Muscle of back (tissue), 3 donors: ENCODE measurements at regions not wholly inside any gene's neighbourhood (a gene's known extent, or its start where the extent isn't known, plus 50 kb on each side); places are given as distances from the start of the nearest gene placed in this dataset.

ENCODE experiments used
- DNase-seq, 3 donors: peaks; one replicate each; pipeline versions ENCODE4 v3.0.0 to v3.0.0-alpha.2; 2013

DNA sequence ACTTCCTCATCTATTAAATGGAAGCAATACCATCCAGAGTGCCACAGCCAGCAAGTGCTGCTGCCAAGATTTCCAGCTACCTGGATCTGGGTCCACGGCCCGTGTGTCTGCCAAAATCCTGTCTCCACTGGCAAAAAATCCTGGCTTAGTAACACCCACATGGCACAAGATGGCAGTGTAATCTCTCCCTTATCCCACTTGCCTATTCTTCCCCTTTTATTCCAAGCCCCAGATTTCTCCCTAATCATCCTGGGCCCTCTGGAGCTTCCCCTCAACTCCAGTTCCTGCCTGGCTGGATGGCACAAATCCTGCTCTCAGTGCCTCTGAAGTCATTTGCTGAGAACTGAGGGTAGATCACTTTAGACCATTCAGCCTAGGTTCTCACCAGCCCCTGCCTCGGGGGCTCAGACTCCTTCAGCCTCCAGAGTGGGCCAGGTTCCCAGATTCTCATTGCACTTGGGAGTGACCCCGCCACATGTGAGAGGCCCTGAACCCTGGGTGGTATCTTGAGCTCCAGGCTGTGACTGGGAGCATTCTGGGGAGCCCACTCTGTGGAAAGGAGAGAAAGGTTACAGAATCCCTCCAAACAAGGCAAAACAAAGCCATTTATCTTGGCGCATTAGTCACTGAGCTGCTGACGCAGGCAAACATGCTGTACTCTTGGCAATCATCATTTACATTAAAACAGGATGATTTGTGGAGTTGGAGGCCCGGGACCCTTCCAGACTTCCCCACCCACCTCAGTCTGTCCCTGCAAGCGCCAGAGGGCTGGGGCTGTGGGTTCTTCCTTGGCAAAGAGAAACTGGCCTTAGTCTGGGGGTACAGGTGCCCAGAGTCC lies 325.8 kb downstream of the DYSF start:
- DNase-seq: peak in 1 of 3 donors; percentile 74

DNA sequence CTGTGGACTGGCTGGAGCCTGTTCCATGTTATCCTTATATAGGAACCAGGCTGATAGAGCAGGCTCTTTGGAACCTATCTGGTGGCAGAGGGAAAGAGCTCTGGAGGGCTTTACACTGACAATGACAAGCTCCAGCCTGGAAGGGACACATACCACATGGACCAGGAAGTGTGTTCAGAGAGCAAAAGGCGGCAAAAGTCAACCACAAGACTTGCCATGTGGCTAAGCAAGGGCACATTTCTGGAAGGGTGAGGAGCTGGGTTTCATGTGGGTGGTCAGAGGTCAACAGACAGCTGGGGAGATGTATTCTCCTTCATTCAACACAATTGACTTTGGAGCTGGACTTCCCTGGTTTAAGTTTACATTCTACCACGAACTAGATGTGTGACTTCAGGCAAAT lies 325.2 kb downstream of the DYSF start:
- DNase-seq: no peak

DNA sequence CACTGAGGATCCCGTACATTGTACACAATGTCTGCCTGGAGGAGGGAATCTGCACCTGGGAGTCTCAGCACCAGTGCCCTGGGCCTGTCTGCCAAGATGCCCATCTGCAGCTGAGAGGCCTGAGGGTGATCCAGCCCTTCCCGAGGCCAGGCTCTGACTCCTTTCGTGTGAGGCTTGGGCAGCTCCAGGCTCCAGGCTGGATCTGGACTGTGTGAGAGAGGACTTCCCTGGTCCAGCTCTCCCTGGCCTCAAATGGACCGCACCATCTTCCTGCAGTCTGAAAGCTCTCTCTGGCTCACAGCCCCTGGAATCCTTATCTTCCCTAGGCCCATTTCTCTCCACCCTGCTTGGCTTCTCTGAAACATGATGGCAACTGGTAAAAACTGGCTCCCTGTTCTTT lies 324.6 kb downstream of the DYSF start:
- DNase-seq: no peak

DNA sequence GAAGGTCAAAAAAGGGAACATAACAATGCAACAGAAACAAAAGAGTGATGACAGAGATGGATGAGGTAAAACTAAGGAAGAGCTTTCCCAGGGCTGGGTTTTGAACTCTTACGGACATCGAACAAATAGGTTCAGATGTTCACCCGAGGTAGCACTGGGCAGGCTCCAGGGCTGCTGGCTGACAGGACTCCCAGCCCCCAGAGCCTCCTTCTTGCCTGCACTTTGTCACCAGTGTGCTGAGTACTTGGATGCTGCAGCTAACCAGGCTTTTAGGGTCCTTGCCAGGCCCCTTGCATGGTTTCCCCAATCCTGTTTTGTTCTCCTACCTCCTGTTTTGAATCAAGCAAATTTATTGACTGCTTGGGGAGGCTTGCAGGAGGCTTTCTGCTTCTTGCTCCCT lies 322.9 kb downstream of the DYSF start:
- DNase-seq: no peak

DNA sequence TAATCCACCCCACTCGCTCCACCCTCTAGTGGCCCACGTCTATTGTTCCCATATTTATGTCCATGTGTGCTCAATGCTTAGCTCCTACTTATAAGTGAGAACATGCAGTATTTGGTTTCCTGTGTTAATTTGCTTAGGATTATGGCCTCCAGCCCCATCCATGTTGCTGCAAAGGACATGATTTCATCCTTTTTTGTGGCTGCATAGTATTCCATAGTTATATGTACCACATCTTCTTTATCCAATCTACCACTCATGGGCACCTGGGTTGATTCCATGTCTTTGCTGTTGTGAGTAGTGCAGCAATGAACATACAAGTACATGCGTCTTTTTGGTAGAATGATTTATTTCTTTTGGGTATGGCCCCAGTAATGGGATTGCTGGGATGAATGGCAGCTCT lies 319.9 kb downstream of the DYSF start:
- DNase-seq: no peak

DNA sequence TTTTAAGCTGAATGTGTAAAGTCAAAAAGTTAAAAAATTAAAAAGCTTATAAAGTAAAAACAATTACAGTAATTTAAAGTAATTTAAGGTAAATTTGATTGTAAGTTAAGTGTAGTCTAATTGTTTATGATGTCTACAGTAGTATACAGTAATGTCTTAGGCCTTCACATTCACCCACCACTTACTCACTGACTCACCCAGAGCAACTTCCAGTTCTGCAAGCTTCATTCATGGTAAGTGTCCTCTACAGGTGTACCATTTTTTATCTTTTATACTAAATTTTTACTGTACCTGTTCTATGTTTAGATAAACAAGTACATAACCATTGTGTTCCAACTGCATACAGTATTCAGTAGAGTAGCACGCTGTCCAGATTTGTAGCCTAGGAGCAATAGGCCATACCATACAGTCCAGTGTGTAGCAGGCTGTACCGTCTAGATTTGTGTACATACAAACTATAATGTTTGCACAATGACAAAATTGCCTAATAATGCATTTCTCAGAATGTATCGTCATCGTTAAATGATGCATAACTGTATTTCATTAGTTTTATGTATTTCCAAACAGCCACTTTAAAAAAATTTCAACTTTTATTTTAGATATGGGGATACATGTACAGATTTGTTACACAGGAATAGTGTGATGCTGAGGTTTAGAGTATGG lies 319.3 kb downstream of the DYSF start:
- DNase-seq: no peak

DNA sequence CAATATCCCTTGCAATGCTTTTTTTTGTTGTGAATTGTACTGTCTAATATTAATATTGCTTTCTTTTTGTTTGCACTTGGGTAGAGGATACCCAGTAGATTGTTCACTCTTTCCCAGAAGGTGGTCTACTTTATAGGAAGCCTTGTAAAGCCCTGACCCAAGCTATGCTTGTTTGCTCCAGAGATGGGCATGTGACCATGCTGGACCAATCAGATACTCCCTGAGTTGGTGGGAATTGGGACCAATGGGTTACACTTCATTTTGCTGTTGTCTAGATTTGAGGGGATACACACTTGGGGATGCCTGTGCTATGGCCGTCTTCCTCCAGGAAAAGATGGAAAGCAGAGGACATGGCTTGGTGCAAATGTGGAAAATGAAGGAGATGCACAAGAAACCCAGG lies 314.3 kb downstream of the DYSF start:
- no peak for DNase-seq

DNA sequence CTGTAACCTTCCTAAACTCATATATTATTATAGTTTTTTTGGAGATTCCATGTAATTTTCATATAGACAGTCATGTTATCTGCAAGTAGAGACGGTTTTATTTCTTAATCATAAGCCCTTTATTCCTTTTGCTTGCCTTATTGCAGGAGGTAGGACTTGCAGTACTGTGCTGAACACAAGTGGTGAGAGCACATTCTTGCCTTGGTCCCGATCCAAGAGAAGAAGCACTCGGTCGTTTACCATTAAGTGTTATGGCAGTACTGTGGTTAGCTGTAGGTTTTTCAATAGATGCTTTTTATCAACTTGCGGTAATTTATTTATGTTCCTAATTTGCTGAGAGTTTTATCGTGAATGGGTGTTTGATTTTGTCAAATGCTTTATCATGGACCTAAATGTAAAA lies 305.7 kb downstream of the DYSF start:
- DNase-seq: no peak

DNA sequence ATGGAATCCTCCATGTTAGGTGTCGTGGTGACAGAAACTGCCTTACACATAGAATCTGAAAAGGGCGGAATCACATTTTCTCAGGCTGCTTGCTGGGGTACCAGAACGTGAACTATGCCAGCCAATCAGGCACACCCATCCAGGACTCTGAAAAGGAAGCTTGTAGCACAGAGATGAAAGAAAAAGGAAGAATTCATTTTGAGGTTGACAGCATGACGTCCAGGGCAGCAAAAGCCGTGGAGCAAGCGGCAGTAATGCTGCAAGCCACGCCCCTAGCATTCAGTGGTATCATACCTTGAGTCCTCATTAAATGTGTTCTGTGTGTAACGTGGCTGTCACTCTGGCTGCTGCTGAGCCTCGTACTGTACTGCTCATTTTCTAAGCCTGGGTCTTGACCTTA lies 304.0 kb downstream of the DYSF start:
- DNase-seq: no peak

DNA sequence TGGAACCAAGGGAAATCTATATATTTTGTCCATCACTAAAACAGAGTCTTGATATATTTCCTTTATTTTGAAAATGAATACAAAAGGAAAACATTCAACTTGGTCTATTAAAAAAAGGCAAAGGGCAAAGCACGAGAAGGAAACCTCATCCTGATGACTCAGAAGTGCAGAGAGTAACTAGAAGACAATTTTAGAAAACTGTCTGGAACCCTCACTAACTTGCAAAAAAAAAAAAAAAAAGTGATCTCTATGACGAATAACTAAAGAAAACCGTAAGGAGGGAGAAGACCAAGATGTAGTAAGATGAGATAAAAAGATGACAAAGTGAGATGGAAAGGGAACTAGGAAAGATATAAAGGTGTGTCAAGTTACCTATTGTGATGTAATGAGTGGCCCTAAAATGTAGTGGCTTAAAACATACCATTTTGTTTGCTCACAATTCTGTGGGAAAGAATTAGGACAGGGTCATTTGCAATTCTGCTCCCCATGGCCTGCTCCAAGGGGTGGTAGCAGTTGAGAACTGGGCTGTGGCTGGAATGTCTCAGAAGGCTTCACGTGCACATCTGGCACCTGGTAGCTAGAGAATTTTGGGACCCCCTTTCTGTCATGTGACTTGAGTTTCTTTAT lies 303.0 kb downstream of the DYSF start:
- no peak for DNase-seq

DNA sequence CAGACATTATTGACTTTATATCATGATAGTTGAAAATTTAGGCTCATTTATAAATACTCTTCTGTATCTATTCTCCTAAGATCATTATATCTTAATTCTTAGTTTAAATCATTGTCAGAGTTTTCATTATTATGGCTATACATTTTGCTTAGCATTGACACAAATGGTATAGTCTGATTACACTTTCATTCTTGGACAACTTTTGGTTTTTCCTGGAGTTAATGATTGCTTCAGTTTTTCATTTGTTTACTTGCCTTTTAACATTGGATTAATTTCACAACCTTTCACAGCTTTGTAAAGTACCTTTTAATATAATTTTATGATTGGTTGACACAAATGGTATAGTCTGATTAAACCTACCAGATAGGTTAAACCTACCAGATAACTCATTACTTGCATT lies 298.2 kb downstream of the DYSF start:
- DNase-seq: no peak

DNA sequence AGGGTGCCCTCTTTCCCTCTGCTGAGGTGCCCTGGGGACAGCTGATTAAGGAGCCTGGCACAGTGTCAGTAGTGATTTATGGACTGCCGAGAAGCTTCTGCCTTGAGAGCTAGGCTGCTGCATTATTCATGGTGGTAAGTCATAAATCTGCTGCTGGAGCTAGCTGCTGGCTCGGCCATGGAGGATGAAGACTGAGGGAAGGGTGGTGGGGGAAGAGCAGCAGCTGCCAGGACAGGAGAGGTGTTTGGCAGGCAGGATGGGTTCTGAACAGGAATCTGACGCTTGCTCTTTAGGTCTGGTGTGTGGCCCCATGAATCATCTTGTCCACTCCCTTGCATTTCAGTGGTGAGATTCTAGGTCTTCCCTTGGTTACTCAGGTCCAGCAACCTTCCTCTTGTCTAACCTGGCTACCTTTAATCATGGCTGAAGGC lies 296.3 kb downstream of the DYSF start:
- peak in 1 of 3 donors; percentile 45 for DNase-seq

DNA sequence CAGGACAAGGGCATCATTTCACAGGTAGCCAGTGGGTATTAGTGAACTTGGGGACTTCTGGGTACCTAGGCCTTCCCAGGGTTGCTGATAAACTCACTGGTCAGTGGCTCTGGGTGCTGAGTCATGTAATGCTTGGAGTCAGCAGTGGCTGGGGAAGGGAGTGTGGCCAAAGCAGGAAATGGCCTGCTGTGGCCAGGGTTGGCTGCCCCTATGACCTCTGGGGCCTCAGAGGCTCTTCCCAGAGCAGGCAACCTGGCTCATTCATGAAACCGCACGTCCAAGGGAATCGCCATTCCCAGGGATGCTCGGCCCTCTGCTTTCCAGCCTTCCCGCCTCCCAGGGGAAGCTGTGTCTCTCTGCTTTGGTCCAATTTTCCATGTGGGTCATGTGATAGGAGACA lies 294.9 kb downstream of the DYSF start:
- DNase-seq: no peak

DNA sequence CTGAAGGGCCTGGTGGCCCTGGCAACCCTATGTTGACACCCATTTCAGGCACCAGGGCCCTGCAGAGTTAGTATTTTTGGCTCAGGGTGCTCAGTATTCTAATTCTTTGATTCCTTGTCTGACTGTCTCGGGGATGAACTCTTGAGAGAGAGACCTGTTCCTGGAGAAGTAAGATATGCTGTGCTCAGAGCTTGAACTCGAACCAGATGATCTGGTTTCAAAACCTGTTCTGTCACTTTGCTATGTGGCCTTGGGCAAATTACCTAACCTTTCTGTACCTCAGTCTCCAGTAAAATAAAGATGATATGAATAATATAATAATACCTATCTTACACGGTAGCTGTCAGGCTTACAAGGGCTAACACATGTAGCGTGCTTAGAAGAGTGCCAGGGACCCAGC lies 294.2 kb downstream of the DYSF start:
- no peak for DNase-seq

DNA sequence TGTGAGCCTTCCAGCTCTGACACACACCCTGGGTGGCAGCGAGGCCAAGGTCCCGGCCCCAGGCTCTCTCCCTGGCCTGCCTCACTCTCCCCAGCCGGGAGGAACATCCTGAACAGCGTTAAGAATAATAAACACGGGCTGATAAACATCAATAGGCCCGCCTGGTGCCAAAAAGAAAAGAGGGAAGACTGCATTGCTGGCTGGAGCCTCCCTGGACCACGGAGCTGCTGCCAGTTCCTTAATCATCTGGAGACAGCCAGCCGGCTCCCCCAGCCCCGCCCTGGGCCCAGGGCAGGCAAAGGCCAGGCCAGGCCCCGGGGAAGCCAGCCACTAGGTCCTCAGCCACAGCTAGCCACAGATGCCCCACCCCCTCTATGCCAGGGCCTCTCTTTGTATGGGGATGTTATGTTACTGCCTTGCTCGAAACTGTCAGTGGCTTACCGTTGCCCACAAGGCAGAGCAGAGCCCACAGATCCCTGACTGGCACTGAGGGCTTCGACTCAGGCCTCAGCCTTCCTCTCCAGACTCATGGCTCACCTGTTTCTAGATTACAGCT lies 293.7 kb downstream of the DYSF start:
- no peak for DNase-seq

DNA sequence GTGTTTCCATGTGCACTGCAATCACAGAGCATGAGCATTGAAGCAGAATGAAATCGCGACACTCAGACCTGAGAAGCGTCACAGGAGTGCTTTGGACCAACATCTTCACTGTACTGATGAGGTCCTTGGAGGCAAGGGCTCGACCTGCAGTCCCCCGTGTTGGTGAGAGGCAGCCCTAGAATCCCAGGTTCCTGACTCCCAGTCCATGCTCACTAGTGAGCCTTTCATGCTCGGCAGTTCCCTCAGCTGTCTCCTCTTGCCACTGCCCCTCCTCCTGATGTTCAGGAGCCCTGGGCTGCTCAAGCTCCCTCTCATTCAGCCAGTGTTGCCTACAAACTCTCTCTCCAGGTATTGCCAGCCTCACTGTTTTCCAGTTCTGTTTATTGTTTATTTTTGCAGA lies 291.4 kb downstream of the DYSF start:
- DNase-seq: no peak

DNA sequence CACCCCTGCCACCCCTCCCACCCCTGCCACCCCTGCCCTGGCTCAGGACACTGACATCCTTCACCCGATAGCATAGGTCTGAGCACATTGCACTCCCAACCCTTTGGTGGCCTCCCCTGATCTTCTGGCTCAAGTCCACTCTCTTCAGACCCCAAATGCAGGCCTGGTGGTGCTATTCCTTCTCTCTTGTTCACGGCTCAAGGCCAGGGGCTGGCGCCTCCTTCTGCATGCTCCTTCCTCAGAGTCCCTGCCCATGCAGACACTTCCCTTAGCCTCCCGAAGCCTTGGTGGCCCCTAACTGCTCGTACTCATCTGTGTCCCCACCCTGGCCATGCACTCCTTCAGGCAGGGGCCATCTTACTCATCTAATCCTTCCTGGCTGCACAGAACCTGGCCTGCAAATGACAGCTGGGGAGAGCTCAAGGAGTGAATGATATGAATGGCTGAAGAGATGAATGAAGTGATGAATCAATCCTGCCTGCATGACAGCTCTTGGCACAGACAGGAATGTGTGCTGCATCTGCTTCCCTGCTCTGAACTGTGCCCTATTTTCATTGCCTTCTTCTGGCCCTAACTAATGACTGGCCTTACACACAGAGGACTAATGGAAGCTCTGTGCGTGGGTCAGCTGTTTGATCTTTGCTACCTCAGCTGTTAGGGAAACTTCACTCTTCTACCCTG lies 290.8 kb downstream of the DYSF start:
- DNase-seq: peak in 2 of 3 donors; percentile 34 to 36

DNA sequence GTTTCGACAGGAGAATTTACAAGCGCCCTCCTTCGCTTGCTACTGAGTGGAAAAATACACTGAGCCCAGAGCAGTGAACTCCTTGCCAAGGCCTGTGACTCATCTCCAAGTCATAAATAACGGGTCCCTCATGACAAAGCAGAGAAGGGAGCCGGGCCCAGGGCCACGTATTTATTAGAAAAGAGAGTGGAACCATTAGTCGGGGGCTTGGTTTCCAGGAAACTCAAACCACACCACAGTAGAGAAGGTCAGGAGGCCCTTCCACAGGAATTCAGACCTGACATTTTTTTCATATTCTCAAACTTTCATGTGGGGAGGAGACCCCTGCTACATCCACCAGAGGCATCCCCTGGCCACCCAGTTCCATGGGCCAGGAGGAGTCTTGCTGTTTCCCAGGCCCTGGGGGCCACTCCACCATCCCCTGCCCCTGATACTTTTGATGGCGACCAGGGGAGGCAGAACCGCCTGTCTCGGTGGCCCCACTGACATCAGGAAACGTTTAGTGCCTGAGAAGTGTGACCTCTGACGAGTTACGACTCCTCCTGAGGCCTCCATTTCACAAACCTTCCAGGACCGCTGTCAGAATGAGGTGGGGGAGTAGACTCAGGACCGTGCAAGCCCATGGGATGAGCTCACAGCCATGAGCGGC lies 289.7 kb downstream of the DYSF start:
- peak; percentile 84 to 95 (median 91) for DNase-seq

DNA sequence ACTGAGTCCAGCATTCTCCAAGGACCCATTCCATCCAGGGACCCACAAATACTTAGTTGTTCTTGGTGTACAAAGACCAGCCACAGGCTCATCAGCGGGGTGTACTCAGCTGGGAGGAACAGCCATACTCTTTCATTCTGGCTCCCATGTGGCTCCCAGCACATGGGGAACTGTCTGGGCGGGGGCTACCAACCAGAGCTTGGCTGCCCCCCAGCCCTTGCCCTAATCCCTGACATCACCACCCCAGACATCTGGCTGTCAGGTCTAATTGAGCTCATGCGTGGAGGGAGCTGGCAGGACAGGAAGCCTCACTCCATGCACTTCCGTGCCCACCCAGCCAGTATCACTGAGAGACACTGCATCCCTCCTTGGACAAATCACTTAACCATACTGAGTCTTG lies 283.6 kb downstream of the DYSF start:
- DNase-seq: no peak

DNA sequence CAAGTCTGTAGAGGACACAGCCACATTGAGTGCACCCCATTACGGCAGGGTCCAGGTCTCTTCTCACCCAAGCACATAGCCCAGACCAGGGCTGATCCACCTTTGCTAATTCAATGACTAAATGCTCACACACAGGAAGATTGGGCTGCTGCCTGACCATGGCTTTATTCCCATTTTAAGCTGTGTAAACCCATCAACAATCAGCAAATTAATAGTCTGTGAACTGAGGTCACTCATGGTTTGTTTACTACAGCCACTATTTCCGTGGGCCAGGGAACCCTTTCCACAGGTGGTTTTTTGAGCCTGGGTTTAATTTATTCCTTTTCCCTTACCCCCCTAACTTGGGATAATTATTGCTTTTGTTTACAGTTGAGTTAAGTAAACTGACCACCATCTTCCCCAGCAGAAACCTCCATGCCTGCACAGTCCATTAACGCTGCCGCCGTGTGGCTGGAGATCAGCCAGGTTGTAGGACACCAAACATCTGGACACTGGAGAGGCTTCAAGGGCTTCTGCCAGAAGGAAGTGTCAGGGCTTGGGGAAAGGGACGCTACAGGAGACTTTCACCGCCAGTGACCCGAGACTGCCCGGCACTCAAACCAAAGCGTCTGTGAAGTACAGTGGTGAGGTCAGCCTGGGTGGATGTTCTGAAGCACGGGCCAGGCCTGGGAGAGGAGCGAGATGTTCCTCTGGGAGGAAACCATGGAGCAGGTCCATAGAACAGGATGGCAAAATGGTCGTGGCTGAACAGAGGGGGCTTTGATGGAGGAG lies 282.9 kb downstream of the DYSF start:
- no peak for DNase-seq
